Fibroblast of gingiva (primary cell): ENCODE measurements at regions not wholly inside any gene's neighbourhood (a gene's known extent, or its start where the extent isn't known, plus 50 kb on each side); places are given as distances from the start of the nearest gene placed in this dataset.
A peak's percentile ranks its signal among the peaks of the same experiment; 100 is the strongest.
"Not testable (repeated sequence)": the region's sequence is repeated elsewhere in the genome, so short reads cannot be mapped to it uniquely, and the experiment has no call there.

Source experiments
- DNase-seq: peaks from one replicate; pipeline ENCODE4 v3.0.0-alpha.2; 2011; ENCODE audit warnings: low read depth

GRCh38 chr20:12203981-12204380 lies 286.3 kb downstream of the BTBD3 start:
- DNase-seq, result no peak

GRCh38 chr20:12207875-12208274 lies 290.2 kb downstream of the BTBD3 start:
- DNase-seq, result peak; percentile 9

GRCh38 chr20:12210591-12210990 lies 292.9 kb downstream of the BTBD3 start:
- DNase-seq, result no peak

- DNase-seq, result no peak
These were observed 293.7 kb downstream of the BTBD3 start for GRCh38 chr20:12211361-12211760.

- no peak for DNase-seq
These were observed 299.7 kb downstream of the BTBD3 start for GRCh38 chr20:12217382-12217781.

GRCh38 chr20:12219798-12220197 lies 302.1 kb downstream of the BTBD3 start:
- DNase-seq, result no peak

- DNase-seq, result no peak
These were observed 305.4 kb downstream of the BTBD3 start for GRCh38 chr20:12223057-12223456.

- DNase-seq, result no peak
These were observed 308.2 kb downstream of the BTBD3 start for GRCh38 chr20:12225898-12226297.

- no peak for DNase-seq
These were observed 312.2 kb downstream of the BTBD3 start for GRCh38 chr20:12229891-12230290.

- peak; percentile 32 for DNase-seq
These were observed 320.1 kb downstream of the BTBD3 start for GRCh38 chr20:12237772-12238171.

- no peak for DNase-seq
These were observed 323.4 kb downstream of the BTBD3 start for GRCh38 chr20:12241065-12241464.

- no peak for DNase-seq
These were observed 325.6 kb downstream of the BTBD3 start for GRCh38 chr20:12243327-12243726.

- DNase-seq, result no peak
These were observed 330.8 kb downstream of the BTBD3 start for GRCh38 chr20:12248481-12248880.

GRCh38 chr20:12250661-12251060 lies 333.0 kb downstream of the BTBD3 start:
- DNase-seq, result not testable (repeated sequence)

- DNase-seq, result no peak
These were observed 335.1 kb downstream of the BTBD3 start for GRCh38 chr20:12252793-12253192.

GRCh38 chr20:12255461-12255970 lies 337.8 kb downstream of the BTBD3 start:
- DNase-seq, result no peak

- DNase-seq, result no peak
These were observed 339.1 kb downstream of the BTBD3 start for GRCh38 chr20:12256806-12257205.

GRCh38 chr20:12262747-12263146 lies 345.1 kb downstream of the BTBD3 start:
- DNase-seq, result no peak

GRCh38 chr20:12264711-12265110 lies 347.0 kb downstream of the BTBD3 start:
- DNase-seq, result no peak

GRCh38 chr20:12265662-12266061 lies 348.0 kb downstream of the BTBD3 start:
- DNase-seq, result no peak

- no peak for DNase-seq
These were observed 351.9 kb downstream of the BTBD3 start for GRCh38 chr20:12269579-12269978.

GRCh38 chr20:12270863-12271262 lies 353.2 kb downstream of the BTBD3 start:
- DNase-seq, result no peak

GRCh38 chr20:12276011-12276673 lies 358.4 kb downstream of the BTBD3 start:
- DNase-seq, result no peak

GRCh38 chr20:12287575-12287974 lies 369.9 kb downstream of the BTBD3 start:
- DNase-seq, result no peak
